ENCODE measurements at regions not wholly inside any gene's neighbourhood (a gene's known extent, or its start where the extent isn't known, plus 50 kb on each side); places are given as distances from the start of the nearest gene placed in this dataset.

DNA sequence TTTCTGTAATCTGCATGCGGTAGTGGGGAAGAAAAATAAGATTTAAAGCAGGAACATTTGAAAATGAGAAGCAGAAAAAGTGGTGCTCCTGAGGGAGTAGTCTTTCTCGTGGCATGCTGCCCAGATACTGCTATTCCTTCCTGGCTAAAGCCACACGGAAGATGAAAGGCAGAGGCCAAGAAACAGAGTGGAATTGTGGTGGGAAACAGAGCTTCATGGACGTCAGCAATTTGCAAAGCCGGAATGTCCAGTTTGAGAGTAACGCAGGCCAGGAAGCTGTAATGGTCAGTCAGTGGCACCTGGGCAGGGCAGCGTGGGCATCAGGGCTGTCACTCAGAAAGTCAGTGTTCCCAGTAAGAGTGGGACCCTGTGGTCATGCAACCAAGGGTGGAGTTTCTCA is 63.7 kb upstream of the FMR1 start:
- DNase-seq: no peak

DNA sequence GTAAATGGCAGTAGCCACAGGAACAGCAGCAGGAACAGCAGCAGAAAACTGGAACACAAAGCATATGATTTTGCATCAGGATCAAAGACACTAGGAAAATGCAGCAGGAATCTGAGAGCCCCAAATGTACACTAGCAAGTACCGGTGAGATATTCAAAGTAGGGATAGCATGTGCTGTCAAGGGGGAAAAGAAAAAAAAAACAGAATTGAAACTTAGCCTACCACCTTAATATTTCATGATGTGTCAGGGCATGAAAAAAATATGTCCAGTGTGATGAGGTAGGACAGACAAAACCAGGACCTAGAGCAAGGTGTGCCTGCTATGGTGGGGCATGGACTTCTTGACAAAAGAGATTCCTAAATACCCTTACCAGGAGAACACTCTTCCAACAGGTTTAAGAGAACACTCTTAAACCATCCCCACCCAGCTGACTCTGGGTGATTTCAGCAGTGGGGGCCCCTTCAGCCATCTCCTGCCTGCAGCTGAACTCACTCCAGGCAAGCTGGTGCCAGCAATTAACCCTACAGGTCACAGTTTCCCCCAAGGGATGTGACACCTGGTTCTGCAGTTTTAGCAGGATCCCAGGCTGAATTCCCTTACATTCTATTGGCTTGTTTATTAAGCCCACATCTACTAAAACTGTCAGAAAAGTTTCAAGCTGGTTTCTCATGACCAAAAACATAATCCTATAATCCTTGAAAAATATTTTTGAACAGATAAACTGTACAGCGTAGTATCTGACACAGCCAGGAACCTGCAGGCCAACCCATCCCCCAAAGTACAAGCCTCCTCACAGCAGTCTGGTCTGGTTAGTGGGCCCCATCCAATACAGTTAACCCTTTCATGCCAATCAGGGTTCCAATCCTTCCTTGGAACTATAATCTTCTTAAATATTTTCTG is 62.9 kb upstream of the FMR1 start:
- DNase-seq: no peak

DNA sequence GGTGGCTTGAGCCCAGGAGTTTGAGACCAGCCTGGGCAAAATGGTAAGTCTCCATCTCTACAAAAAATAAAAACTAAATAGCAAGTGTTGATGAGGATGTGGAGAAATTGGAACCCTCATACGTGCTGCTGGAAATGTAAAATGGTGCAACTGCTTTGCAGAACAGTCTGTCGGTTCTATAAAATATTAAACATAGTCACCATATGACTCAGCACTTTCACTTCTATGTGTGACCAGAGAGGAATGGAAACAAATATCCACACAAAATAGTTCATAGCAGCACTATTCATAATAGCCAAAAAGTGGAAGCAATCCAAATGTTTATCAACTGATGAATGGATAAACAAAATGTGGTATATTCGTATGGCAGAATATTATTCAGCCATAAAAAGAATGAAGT is 60.8 kb upstream of the FMR1 start:
- DNase-seq: no peak

- DNase-seq: no peak
Measured at GRCh38 chrX:147853701-147854100, 58.0 kb upstream of the FMR1 start.

DNA sequence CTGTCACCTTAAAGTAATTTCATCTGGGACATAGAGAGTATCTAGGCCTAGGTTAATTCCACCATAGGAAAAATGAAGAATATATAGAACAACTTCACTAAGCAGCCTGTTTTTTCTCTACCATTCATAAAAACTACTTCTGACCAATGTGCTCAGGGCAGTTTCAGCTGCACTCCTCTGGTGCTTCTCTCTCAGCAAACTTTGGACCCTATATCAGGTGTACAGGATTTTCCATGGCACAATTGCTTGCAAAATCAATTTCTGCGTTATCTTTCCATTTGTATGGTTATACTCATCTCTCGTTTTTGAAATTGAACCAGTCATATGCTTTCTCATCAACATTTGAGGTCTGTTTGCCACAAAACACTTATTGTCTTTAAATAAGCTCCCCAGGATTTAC is 52.1 kb upstream of the FMR1 start:
- no peak for DNase-seq
